Naive thymus-derived CD4-positive, alpha-beta T cell (primary cell): ENCODE measurements at regions not wholly inside any gene's neighbourhood (a gene's known extent, or its start where the extent isn't known, plus 50 kb on each side); places are given as distances from the start of the nearest gene placed in this dataset.
A peak's percentile ranks its signal among the peaks of the same experiment; 100 is the strongest.

Experiments used
- ATAC-seq: fragments of 150-1000 bp; cut with Tn5 transposase; 2 replicates; pipeline ENCODE4 v1.10.0; 2021; ENCODE audit warnings: mild to moderate bottlenecking, moderate library complexity
- CTCF ChIA-PET: fragments of 350-600 bp; sonication (Branson Sonifier 250); formaldehyde crosslinking; loops from one replicate; lab custom pipeline; 2021; ENCODE audit warnings: antibody characterized with exemption; lab: Charles Lee
- POLR2A ChIA-PET: fragments of 350-600 bp; sonication (Branson Sonifier 250); formaldehyde crosslinking; loops from one replicate; lab custom pipeline; 2021; ENCODE audit warnings: antibody characterized with exemption, inconsistent platforms; lab: Charles Lee
- DNase-seq, 9 donors: peaks; one replicate each; pipeline versions ENCODE4 v3.0.0 to v3.0.0-alpha.2; 2020 to 2022; ENCODE audit warnings: mixed read lengths in 1 of 9
- H3K27ac ChIP-seq: one replicate; pipeline ENCODE4 v1.7.0; 2013; ENCODE audit warnings: mild to moderate bottlenecking, low read depth, low read length, moderate library complexity
- H3K27me3 ChIP-seq, 2 donors: one replicate each; pipeline ENCODE4 v1.7.0; 2013; ENCODE audit warnings: low read length in 2 of 2, mild to moderate bottlenecking in 2 of 2, moderate library complexity in 2 of 2; ENCODE audit not compliant: control insufficient read depth in 2 of 2, insufficient read depth in 2 of 2
- H3K36me3 ChIP-seq, 3 experiments: 1 replicate in 2 of 3; 2 replicates in 1 of 3; pipeline ENCODE4 v1.7.0; 2013; ENCODE audit warnings: low read length in 3 of 3, mild to moderate bottlenecking in 3 of 3, moderate library complexity in 1 of 3; ENCODE audit not compliant: insufficient read depth in 3 of 3, control insufficient read depth in 2 of 3
- H3K4me1 ChIP-seq, 2 donors: one replicate each; pipeline ENCODE4 v1.7.0; 2013; ENCODE audit warnings: low read length in 2 of 2, mild to moderate bottlenecking in 2 of 2, moderate library complexity in 1 of 2; ENCODE audit not compliant: control insufficient read depth in 2 of 2, insufficient read depth in 2 of 2
- H3K4me3 ChIP-seq: 2 replicates; pipeline ENCODE4 v1.7.0; 2013; ENCODE audit warnings: mild to moderate bottlenecking, low read length
- H3K9me3 ChIP-seq, 3 experiments: 1 replicate in 2 of 3; 2 replicates in 1 of 3; pipeline ENCODE4 v1.7.0; 2013; ENCODE audit warnings: low read length in 3 of 3; ENCODE audit not compliant: control insufficient read depth in 2 of 3
- H3K27ac Mint-ChIP-seq, 9 donors: one replicate each; pipeline ENCODE4 v1.8.0; 2020 to 2022; ENCODE audit warnings: mixed read lengths in 9 of 9, mild to moderate bottlenecking in 8 of 9, moderate library complexity in 5 of 9, inconsistent platforms in 2 of 9
- H3K27me3 Mint-ChIP-seq, 5 donors: one replicate each; pipeline ENCODE4 v1.8.0; 2021 to 2022; ENCODE audit warnings: mixed read lengths in 5 of 5, mild to moderate bottlenecking in 1 of 5
- H3K36me3 Mint-ChIP-seq, 5 donors: one replicate each; pipeline ENCODE4 v1.8.0; 2020 to 2022; ENCODE audit warnings: mixed read lengths in 5 of 5, mild to moderate bottlenecking in 3 of 5, inconsistent platforms in 1 of 5
- H3K4me1 Mint-ChIP-seq, 7 donors: one replicate each; pipeline ENCODE4 v1.8.0; 2020 to 2022; ENCODE audit warnings: mixed read lengths in 7 of 7, mild to moderate bottlenecking in 3 of 7, inconsistent platforms in 1 of 7
- H3K4me3 Mint-ChIP-seq, 10 donors: one replicate each; pipeline ENCODE4 v1.8.0; 2020 to 2022; ENCODE audit warnings: mild to moderate bottlenecking in 10 of 10, mixed read lengths in 10 of 10, moderate library complexity in 6 of 10, inconsistent platforms in 2 of 10
- H3K9me3 Mint-ChIP-seq, 11 donors: one replicate each; pipeline ENCODE4 v1.8.0; 2020 to 2022; ENCODE audit warnings: mixed read lengths in 11 of 11, mild to moderate bottlenecking in 4 of 11, inconsistent platforms in 1 of 11, moderate library complexity in 1 of 11
- intact Hi-C, 2 donors: fragments of 100-400 bp; cut with micrococcal nuclease; formaldehyde crosslinking; loops; one replicate each; pipeline ENCODE4 v1.15.1; 2023

GRCh38 chr9:90021216-90021906, 416.5 kb downstream of the GADD45G start:
- intact Hi-C loops: no loop called here
- ChIA-PET CTCF (no interaction called here), POLR2A (no interaction called here)
- Mint-ChIP-seq H3K27me3 (peaks cover 0 to 25% (median 20%) of the 10 kb centered on the region in 5 donors), H3K4me1 (peaks cover 0 to 16% (median 0%) of the 10 kb centered on the region in 7 donors), H3K4me3 (no peak overlapping the region), H3K27ac (no peak overlapping the region), H3K9me3 (peaks cover 0 to 16% (median 4%) of the 10 kb centered on the region in 11 donors), H3K36me3 (peaks cover 0 to 3% (median 0%) of the 10 kb centered on the region in 5 donors)
- Histone ChIP-seq H3K4me3 (no peak overlapping the region), H3K27ac (no peak overlapping the region), H3K4me1 (no peaks in the 10 kb centered on the region), H3K27me3 (no peaks in the 10 kb centered on the region), H3K9me3 (no peaks in the 10 kb centered on the region), H3K36me3 (no peaks in the 10 kb centered on the region)
- ATAC-seq: no peak
- no peak for DNase-seq

GRCh38 chr9:90022474-90022873, 417.7 kb downstream of the GADD45G start:
- no peak for ATAC-seq
- POLR2A ChIA-PET: no interaction called here

DNA sequence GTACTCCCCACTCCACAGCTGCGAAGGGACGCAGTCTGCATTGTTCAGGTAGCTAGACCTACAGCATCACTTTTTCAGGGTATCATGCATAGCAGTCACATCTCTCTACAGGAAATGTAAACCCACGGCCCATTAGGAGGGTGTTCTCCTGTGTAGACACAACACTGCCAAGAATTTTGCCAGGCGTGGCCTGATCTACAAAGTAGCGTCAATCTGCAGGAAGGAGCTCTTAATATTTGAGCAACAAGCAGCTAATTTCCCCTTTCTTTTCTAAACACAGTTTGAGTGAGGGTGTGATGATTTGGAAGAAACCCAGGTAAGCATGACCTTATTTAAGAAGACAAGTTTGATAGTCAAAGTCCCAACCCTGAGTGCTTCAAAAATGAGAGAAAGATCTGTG, 419.0 kb downstream of the GADD45G start:
- Mint-ChIP-seq H3K36me3 (peaks cover 0 to 3% (median 0%) of the 10 kb centered on the region in 5 donors), H3K27ac (no peak overlapping the region), H3K27me3 (peaks cover 0 to 17% (median 11%) of the 10 kb centered on the region in 5 donors), H3K9me3 (peaks cover 0 to 16% (median 4%) of the 10 kb centered on the region in 11 donors), H3K4me1 (peaks cover 0 to 7% (median 0%) of the 10 kb centered on the region in 7 donors), H3K4me3 (no peak overlapping the region)
- Histone ChIP-seq H3K9me3 (no peaks in the 10 kb centered on the region), H3K4me1 (no peaks in the 10 kb centered on the region), H3K27ac (no peak overlapping the region), H3K4me3 (no peak overlapping the region), H3K27me3 (no peaks in the 10 kb centered on the region), H3K36me3 (no peaks in the 10 kb centered on the region)
- DNase-seq (no peak), ATAC-seq (no peak)
- intact Hi-C loops: no loop called here
- ChIA-PET POLR2A (no interaction called here), CTCF (no interaction called here)

More at GRCh38 chr9:90022474-90022873, 417.7 kb downstream of the GADD45G start:
- CTCF ChIA-PET: no interaction called here
- H3K27me3 ChIP-seq: no peaks in the 10 kb centered on the region
- no peak overlapping the region for H3K27ac Mint-ChIP-seq
- peaks cover 0 to 3% (median 0%) of the 10 kb centered on the region in 5 donors for H3K36me3 Mint-ChIP-seq
- no peak overlapping the region for H3K4me3 Mint-ChIP-seq
- no peak for DNase-seq
- peaks cover 0 to 16% (median 0%) of the 10 kb centered on the region in 7 donors for H3K4me1 Mint-ChIP-seq
- no peak overlapping the region for H3K4me3 ChIP-seq
- H3K27ac ChIP-seq: no peak overlapping the region
- H3K4me1 ChIP-seq: no peaks in the 10 kb centered on the region
- H3K36me3 ChIP-seq: no peaks in the 10 kb centered on the region
- H3K9me3 Mint-ChIP-seq: peaks cover 0 to 16% (median 4%) of the 10 kb centered on the region in 11 donors
- H3K27me3 Mint-ChIP-seq: peaks cover 0 to 18% (median 16%) of the 10 kb centered on the region in 5 donors
- intact Hi-C loops: no loop called here
- no peaks in the 10 kb centered on the region for H3K9me3 ChIP-seq

DNA sequence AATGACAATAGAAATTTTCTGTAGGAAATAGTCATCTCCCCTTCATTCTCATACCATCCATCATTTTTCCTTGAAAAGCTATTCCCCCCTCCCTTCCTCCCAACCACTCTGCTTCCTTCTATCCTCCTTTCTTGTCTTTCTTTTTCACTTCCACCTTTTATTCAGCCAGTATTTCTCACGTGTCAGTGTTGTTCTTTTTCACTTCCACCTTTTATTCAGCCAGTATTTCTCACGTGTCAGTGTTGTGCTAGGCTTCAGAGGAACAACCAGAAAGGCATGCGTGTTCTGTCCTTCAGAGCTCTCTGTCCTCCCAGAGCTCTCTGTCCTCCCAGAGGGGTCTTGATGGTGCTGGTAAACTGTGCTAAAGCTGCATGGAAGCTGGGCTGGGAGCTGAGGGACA, 419.6 kb downstream of the GADD45G start:
- POLR2A ChIA-PET: no interaction called here
- CTCF ChIA-PET: no interaction called here
- intact Hi-C loops: no loop called here

GRCh38 chr9:90024823-90025222, 420.0 kb downstream of the GADD45G start:
- Mint-ChIP-seq H3K4me1 (peaks cover 0 to 6% (median 0%) of the 10 kb centered on the region in 7 donors), H3K4me3 (no peak overlapping the region), H3K36me3 (peaks cover 0 to 3% (median 0%) of the 10 kb centered on the region in 5 donors), H3K27ac (no peak overlapping the region), H3K9me3 (peaks cover 0 to 16% (median 4%) of the 10 kb centered on the region in 11 donors), H3K27me3 (peaks cover 0 to 21% (median 11%) of the 10 kb centered on the region in 5 donors)
- POLR2A ChIA-PET: no interaction called here
- Histone ChIP-seq H3K4me3 (no peak overlapping the region), H3K27ac (no peak overlapping the region), H3K4me1 (no peaks in the 10 kb centered on the region), H3K27me3 (no peaks in the 10 kb centered on the region), H3K9me3 (no peaks in the 10 kb centered on the region), H3K36me3 (no peaks in the 10 kb centered on the region)
- DNase-seq: no peak
- CTCF ChIA-PET: no interaction called here
- ATAC-seq: no peak
- intact Hi-C loops: no loop called here

More for the DNA sequence above, 419.6 kb downstream of the GADD45G start:
- peaks cover 0 to 16% (median 4%) of the 10 kb centered on the region in 11 donors for H3K9me3 Mint-ChIP-seq
- no peak overlapping the region for H3K27ac Mint-ChIP-seq
- H3K27me3 Mint-ChIP-seq: peaks cover 0 to 18% (median 11%) of the 10 kb centered on the region in 5 donors
- Histone ChIP-seq H3K4me3 (no peak overlapping the region), H3K9me3 (no peaks in the 10 kb centered on the region), H3K27me3 (no peaks in the 10 kb centered on the region), H3K36me3 (no peaks in the 10 kb centered on the region), H3K27ac (no peak overlapping the region), H3K4me1 (no peaks in the 10 kb centered on the region)
- no peak overlapping the region for H3K4me3 Mint-ChIP-seq
- H3K36me3 Mint-ChIP-seq: peaks cover 0 to 3% (median 0%) of the 10 kb centered on the region in 5 donors
- DNase-seq: no peak
- peaks cover 0 to 6% (median 0%) of the 10 kb centered on the region in 7 donors for H3K4me1 Mint-ChIP-seq
- peak; percentile 38 for ATAC-seq

GRCh38 chr9:90025816-90026215, 421.0 kb downstream of the GADD45G start:
- ChIA-PET CTCF (no interaction called here), POLR2A (no interaction called here)
- H3K9me3 Mint-ChIP-seq: peaks cover 0 to 16% (median 4%) of the 10 kb centered on the region in 11 donors
- peaks cover 0 to 6% (median 0%) of the 10 kb centered on the region in 7 donors for H3K4me1 Mint-ChIP-seq
- Histone ChIP-seq H3K27ac (no peak overlapping the region), H3K9me3 (no peaks in the 10 kb centered on the region), H3K4me1 (no peaks in the 10 kb centered on the region), H3K27me3 (no peaks in the 10 kb centered on the region), H3K36me3 (no peaks in the 10 kb centered on the region), H3K4me3 (no peak overlapping the region)
- peaks cover 0 to 3% (median 0%) of the 10 kb centered on the region in 5 donors for H3K36me3 Mint-ChIP-seq
- peaks cover 0 to 18% (median 11%) of the 10 kb centered on the region in 5 donors for H3K27me3 Mint-ChIP-seq
- no peak overlapping the region for H3K4me3 Mint-ChIP-seq
- intact Hi-C loops: no loop called here
- H3K27ac Mint-ChIP-seq: no peak overlapping the region
- DNase-seq: no peak
- peak; percentile 38 for ATAC-seq
